HepG2 (cell line): ENCODE measurements at regions not wholly inside any gene's neighbourhood (a gene's known extent, or its start where the extent isn't known, plus 50 kb on each side); places are given as distances from the start of the nearest gene placed in this dataset.

ENCODE experiments used
- ATAC-seq: fragments of 200-7000 bp; cut with Tn5 transposase; 3 replicates; pipeline ENCODE4 v1.9.1; 2020; ENCODE audit warnings: mild to moderate bottlenecking, moderate library complexity
- BruUV-seq: library from RNA; stranded (reverse); fragments of 400-500 nt; replicated peaks from 2 replicates; lab custom pipeline; 2021; lab: Mats Ljungman, UMichigan
- CTCF ChIA-PET: fragments of 300-600 bp; formaldehyde crosslinking; extraction: SDS; loops from one replicate; lab custom pipeline; 2021; ENCODE audit warnings: low total read pairs, inconsistent platforms, low intra/inter-chr PET ratio; lab: Yijun Ruan, JAX
- POLR2A ChIA-PET: fragments of 350-600 bp; sonication (Branson Sonifier 250); formaldehyde crosslinking; loops from one replicate; lab custom pipeline; 2020; ENCODE audit warnings: antibody characterized with exemption, inconsistent platforms; lab: Yijun Ruan, JAX
- DNase-seq: peaks from one replicate; pipeline ENCODE4 v3.0.0-alpha.2; 2015; ENCODE audit warnings: low spot score
- FAIRE-seq: peaks from 3 replicates; lab custom pipeline; 2011; peaks lifted over from hg19 to GRCh38; lab: Jason Lieb, UNC
- H2AFZ ChIP-seq: one replicate; pipeline ENCODE4 v1.6.1; 2011; ENCODE audit warnings: low read length, inconsistent platforms
- H3K27ac ChIP-seq: fragments of 300-600 bp; 3 replicates; pipeline ENCODE4 v1.8.0; 2011; ENCODE audit warnings: mixed run types, mild to moderate bottlenecking, mixed read lengths, low read length, inconsistent platforms; ENCODE audit not compliant: insufficient read depth; ENCODE audit errors: extremely low read length
- H3K27me3 ChIP-seq, 2 experiments: fragments of 200-600 bp in 1 of 2; 2 replicates in 1 of 2; 3 replicates in 1 of 2; pipeline versions ENCODE4 v1.6.0 to v1.8.0; 2011; ENCODE audit warnings: low read length in 2 of 2, mild to moderate bottlenecking in 2 of 2, moderate library complexity in 2 of 2, inconsistent platforms in 1 of 2; ENCODE audit not compliant: insufficient read depth in 2 of 2, control insufficient read depth in 1 of 2
- H3K36me3 ChIP-seq, 2 experiments: fragments of 200-600 bp in 1 of 2; replicated peaks in 1 of 2; 2 replicates in 1 of 2; 3 replicates in 1 of 2; pipeline versions ENCODE4 v1.5.1 to v1.8.0; 2011; ENCODE audit warnings: low read length in 2 of 2, inconsistent platforms in 1 of 2; ENCODE audit not compliant: insufficient read depth in 2 of 2, control insufficient read depth in 1 of 2
- H3K4me1 ChIP-seq: 2 replicates; pipeline ENCODE4 v1.5.1; 2012; ENCODE audit warnings: low read length, inconsistent platforms; ENCODE audit not compliant: insufficient read depth
- H3K4me2 ChIP-seq: 2 replicates; pipeline ENCODE4 v1.6.0; 2011; ENCODE audit warnings: low read depth, low read length, inconsistent platforms
- H3K4me3 ChIP-seq, 3 experiments: fragments of 200-600 bp in 1 of 3; sonication (generic), shearing (Covaris generic) in 1 of 3; replicated peaks in 1 of 3; 2 replicates each; pipeline ENCODE4 v1.5.1; 2011 to 2016; ENCODE audit warnings: low read length in 3 of 3, inconsistent platforms in 2 of 3, low read depth in 2 of 3, mild to moderate bottlenecking in 2 of 3, control low read depth in 1 of 3, mixed read lengths in 1 of 3; ENCODE audit not compliant: insufficient read depth in 1 of 3
- H3K79me2 ChIP-seq: one replicate; pipeline ENCODE4 v1.6.1; 2011; ENCODE audit warnings: low read length, inconsistent platforms; ENCODE audit not compliant: insufficient read depth
- H3K9ac ChIP-seq: 2 replicates; pipeline ENCODE4 v1.6.0; 2011; ENCODE audit warnings: mild to moderate bottlenecking, low read depth, low read length, inconsistent platforms; ENCODE audit not compliant: insufficient read depth
- H3K9me3 ChIP-seq: 2 replicates; pipeline ENCODE4 v1.5.1; 2012; ENCODE audit warnings: mild to moderate bottlenecking, low read length
- H4K20me1 ChIP-seq: 2 replicates; pipeline ENCODE4 v1.6.0; 2011; ENCODE audit warnings: inconsistent platforms, mild to moderate bottlenecking, low read length, moderate library complexity; ENCODE audit not compliant: insufficient read depth
- ARNT ChIP-seq: fragments of 450-650 bp; IDR thresholded peaks from 2 replicates; pipeline ENCODE4 v1.6.1; 2017
- ATF4 ChIP-seq, 2 experiments: fragments of 450-650 bp in 1 of 2; sonication (generic) in 1 of 2; formaldehyde crosslinking; IDR thresholded peaks; 2 replicates each; pipeline versions ENCODE4 v1.5.0 to v1.8.0; 2020 to 2022; ENCODE audit warnings: mild to moderate bottlenecking in 1 of 2, missing genetic modification reagents in 1 of 2
- ATF6 ChIP-seq: sonication (generic); formaldehyde crosslinking; conservative IDR thresholded peaks from 2 replicates; pipeline ENCODE4 v1.4.0; 2020; ENCODE audit warnings: missing genetic modification reagents
- FOXA1 ChIP-seq, 2 experiments: fragments of 450-650 bp in 1 of 2; sonication (generic) in 1 of 2; formaldehyde crosslinking in 1 of 2; IDR thresholded peaks; 2 replicates each; pipeline versions ENCODE4 v1.4.0 to v1.6.1; 2016 to 2020; ENCODE audit warnings: missing genetic modification reagents in 1 of 2
- SATB2 ChIP-seq: sonication (generic); formaldehyde crosslinking; IDR thresholded peaks from 2 replicates; pipeline ENCODE4 v1.5.0; 2020; ENCODE audit warnings: missing genetic modification reagents
- STAG1 ChIP-seq: sonication (generic); formaldehyde crosslinking; IDR thresholded peaks from 2 replicates; pipeline ENCODE4 v1.4.0; 2020; ENCODE audit warnings: missing genetic modification reagents
- ZNF232 ChIP-seq: sonication (generic); formaldehyde crosslinking; IDR thresholded peaks from 2 replicates; pipeline ENCODE4 v1.4.0; 2020; ENCODE audit warnings: missing genetic modification reagents, borderline replicate concordance
- WGBS: methylation state at CpG from one replicate; pipeline ENCODE4 v1.1.6; 2017; ENCODE audit warnings: low lambda C conversion rate; 5-methylcytosine and 5-hydroxymethylcytosine counted together
- in situ Hi-C: cut with HindIII; loops from 2 replicates; pipeline ENCODE4 v1.10.0; 2017; ENCODE audit warnings: low pct_unique_long_range_greater_than_20kb; ENCODE audit not compliant: extremely low pct_ligation_motif_present
- intact Hi-C: fragments of 100-400 bp; cut with micrococcal nuclease; formaldehyde crosslinking; loops from one replicate; pipeline ENCODE4 v1.10.0; 2022; ENCODE audit not compliant: unreplicated experiment

- ChIA-PET POLR2A (no interaction called here), CTCF (no interaction called here)
- TF ChIP-seq FOXA1 (IDR thresholded peaks at IDR 0.05) = no peak
- no peak for TF ChIP-seq FOXA1 (CRISPR knock-in tag; IDR thresholded peaks at IDR 0.05)
- TF ChIP-seq SATB2 (CRISPR knock-in tag) = no peak
- no peak for TF ChIP-seq STAG1 (CRISPR knock-in tag)
- no peak for TF ChIP-seq ATF6 (CRISPR knock-in tag)
- TF ChIP-seq ARNT = no peak
- no peak for TF ChIP-seq ATF4 (CRISPR knock-in tag; IDR thresholded peaks at IDR 0.05)
- TF ChIP-seq ZNF232 (CRISPR knock-in tag) = no peak
- Histone ChIP-seq H2AFZ (no peak overlapping the region), H3K9ac (no peak overlapping the region), H3K36me3 (no peaks in the 10 kb centered on the region), H3K79me2 (no peaks in the 10 kb centered on the region), H3K4me3 (no peak overlapping the region), H3K27ac (no peak overlapping the region), H3K4me2 (no peak overlapping the region), H3K27me3 (no peaks in the 10 kb centered on the region), H3K4me1 (no peaks in the 10 kb centered on the region), H4K20me1 (no peaks in the 10 kb centered on the region), H3K9me3 (no peaks in the 10 kb centered on the region)
- DNase-seq (no peak), ATAC-seq (no peak), FAIRE-seq (no peak)
- 5% methylated on average over 1 of the region's 1 CpG for WGBS
- in situ Hi-C loops = no loop called here
- intact Hi-C loops = no loop called here
- BruUV-seq = no TSS peak
These were observed 464.1 kb downstream of the PLCL1 start for GRCh38 chr2:198268519-198268918.
